ENCODE measurements at regions not wholly inside any gene's neighbourhood (a gene's known extent, or its start where the extent isn't known, plus 50 kb on each side); places are given as distances from the start of the nearest gene placed in this dataset.

DNA sequence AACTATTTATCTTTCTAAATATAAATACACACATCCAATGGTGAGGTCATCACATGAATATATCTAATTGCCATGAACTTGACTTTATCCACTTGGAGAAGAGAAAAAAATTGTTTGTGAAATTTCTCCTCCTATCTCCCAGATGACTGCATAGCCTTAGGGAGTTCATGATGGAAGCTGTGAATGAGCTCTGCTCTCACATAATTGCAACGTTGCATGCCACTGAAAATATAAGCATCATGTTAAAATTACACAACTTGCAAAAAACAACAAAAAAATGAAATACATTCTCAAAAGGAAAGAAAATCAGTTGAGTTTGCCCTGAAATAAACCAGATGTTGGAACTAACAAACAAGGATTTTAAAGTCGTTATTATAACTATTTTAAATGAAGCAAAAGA, 50.6 kb upstream of the OSR1 start:
- no peak for DNase-seq

DNA sequence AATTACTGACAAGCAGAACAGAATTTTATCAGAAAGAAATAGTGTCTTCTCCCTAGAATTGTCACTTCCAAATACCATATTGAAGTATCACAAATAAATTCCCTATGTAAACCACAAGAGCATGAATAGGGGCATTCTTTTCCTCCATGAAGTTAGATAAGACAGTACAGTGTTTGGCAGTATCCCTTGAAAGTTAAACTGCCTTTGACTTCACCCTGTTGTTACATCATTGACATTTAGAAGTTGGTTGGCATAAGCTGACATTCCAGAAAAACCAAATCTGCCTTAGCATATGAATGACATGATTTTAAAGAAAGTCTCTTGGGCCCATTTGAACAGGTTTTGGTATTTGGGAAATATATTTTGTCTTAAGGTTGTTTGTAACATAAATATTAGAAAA, 50.2 kb upstream of the OSR1 start:
- DNase-seq: no peak

All from CD4-positive, alpha-beta T cell treated with Interferon gamma for 1 hour (primary cell).